Uterus (tissue), 3 donors: ENCODE measurements at regions not wholly inside any gene's neighbourhood (a gene's known extent, or its start where the extent isn't known, plus 50 kb on each side); places are given as distances from the start of the nearest gene placed in this dataset.

Experiments
- DNase-seq, 2 donors: peaks; one replicate each; pipeline ENCODE4 v3.0.0-alpha.2; 2019 to 2020
- H3K27ac ChIP-seq, 2 donors: fragments of 200-600 bp; sonication (generic); 1 replicate in 1 of 2; 2 replicates in 1 of 2; pipeline ENCODE4 v1.5.1; 2016 to 2018
- H3K27me3 ChIP-seq, 2 donors: fragments of 200-600 bp; sonication (generic); one replicate each; pipeline ENCODE4 v1.5.1; 2018 to 2019; ENCODE audit warnings: control low read depth in 1 of 2
- H3K36me3 ChIP-seq, 2 donors: fragments of 200-600 bp; sonication (generic); one replicate each; pipeline ENCODE4 v1.5.1; 2019; ENCODE audit warnings: control low read depth in 1 of 2
- H3K4me1 ChIP-seq, 2 donors: fragments of 200-600 bp; sonication (generic); one replicate each; pipeline ENCODE4 v1.5.1; 2018 to 2019; ENCODE audit warnings: control low read depth in 1 of 2
- H3K4me3 ChIP-seq, 2 donors: fragments of 200-600 bp; sonication (generic); 1 replicate in 1 of 2; 2 replicates in 1 of 2; pipeline ENCODE4 v1.5.1; 2018 to 2019; ENCODE audit warnings: mild to moderate bottlenecking in 1 of 2
- H3K9me3 ChIP-seq, 2 donors: fragments of 200-600 bp; sonication (generic); one replicate each; pipeline ENCODE4 v1.5.1; 2019; ENCODE audit warnings: control low read depth in 1 of 2
- CTCF ChIP-seq, 4 experiments: fragments of 200-600 bp in 2 of 4; fragments of 450-650 bp in 2 of 4; sonication (generic) in 2 of 4; IDR thresholded peaks; one replicate each; pipeline ENCODE4 v1.5.1; 2016 to 2019; ENCODE audit warnings: antibody characterized with exemption in 4 of 4, mild to moderate bottlenecking in 2 of 4, moderate library complexity in 1 of 4
- POLR2A ChIP-seq, 2 donors: fragments of 450-650 bp; IDR thresholded peaks; one replicate each; pipeline ENCODE4 v1.6.1; 2016; ENCODE audit warnings: antibody characterized with exemption in 2 of 2, mild to moderate bottlenecking in 1 of 2, moderate library complexity in 1 of 2
- intact Hi-C: fragments of 100-400 bp; cut with DNase I; formaldehyde crosslinking; loops from one replicate; pipeline ENCODE4 v1.15.1; 2023; ENCODE audit warnings: low total_unique reads
- donor health status: DM: yes; HTN: yes; CAD: no.

DNA sequence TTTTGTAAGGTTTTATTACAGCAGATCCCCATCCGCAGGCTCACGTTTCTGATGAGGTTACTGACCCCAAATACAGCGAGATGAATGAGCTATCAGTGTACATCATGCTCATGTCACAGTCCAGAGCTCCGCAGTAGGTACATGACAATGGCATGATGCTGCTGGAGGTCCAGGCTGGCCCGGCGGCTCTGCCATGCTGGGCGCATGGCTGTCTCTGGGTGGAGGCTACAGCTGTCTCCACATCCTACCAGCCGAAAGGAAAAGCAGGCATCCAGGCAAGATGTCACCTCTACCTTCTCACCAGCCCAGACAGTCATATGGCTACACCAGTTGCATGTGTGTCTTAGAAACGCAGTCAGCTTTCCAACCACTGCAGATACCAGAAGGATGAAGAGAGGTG, 90.9 kb upstream of the RNF32 start:
- Histone ChIP-seq H3K27me3 (no peaks in the 10 kb centered on the region), H3K4me1 (no peaks in the 10 kb centered on the region), H3K36me3 (no peaks in the 10 kb centered on the region), H3K4me3 (no peak overlapping the region), H3K27ac (no peak overlapping the region), H3K9me3 (no peaks in the 10 kb centered on the region)
- TF ChIP-seq POLR2A (IDR thresholded peaks at IDR 0.05), result no peak
- TF ChIP-seq CTCF (IDR thresholded peaks at IDR 0.05), result no peak
- no peak for DNase-seq
- intact Hi-C loops, result no loop called here

DNA sequence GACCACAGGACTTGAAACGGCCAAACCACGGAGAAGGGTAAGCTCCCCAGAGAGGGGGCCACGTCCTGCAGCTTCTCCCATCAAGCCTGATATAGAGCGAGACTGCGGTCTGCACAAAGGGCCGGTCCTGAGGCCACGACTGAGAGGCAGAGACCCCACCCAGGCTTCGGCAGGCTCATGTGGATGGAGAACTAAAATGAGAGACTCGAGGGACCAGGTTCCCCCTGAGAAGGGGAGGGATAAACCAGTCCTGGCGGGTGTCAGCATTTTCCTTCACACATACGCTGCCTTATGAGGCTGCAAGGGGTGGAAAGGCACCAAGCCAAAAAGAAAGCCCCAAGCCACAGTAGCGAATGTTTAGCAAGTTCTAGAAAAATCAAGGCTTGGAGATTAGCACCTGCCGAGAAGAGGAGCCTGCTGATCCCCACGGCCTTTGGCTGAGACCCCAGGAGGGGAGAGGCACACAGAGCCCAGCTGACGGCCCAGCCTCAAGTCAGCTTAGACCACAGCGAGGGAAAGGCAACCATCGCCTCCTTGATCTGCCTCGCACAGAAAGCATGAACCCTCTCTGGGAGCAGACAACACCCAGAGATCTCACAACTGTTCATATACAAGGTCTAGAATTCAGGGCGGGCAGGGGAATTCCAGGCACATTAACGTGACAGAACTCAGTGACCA, 92.6 kb upstream of the RNF32 start:
- H3K36me3 ChIP-seq, result no peaks in the 10 kb centered on the region
- H3K27me3 ChIP-seq, result no peaks in the 10 kb centered on the region
- H3K9me3 ChIP-seq, result no peaks in the 10 kb centered on the region
- no peak overlapping the region for H3K4me3 ChIP-seq
- TF ChIP-seq CTCF (IDR thresholded peaks at IDR 0.05), result no peak
- TF ChIP-seq POLR2A (IDR thresholded peaks at IDR 0.05), result no peak
- intact Hi-C loops, result no loop called here
- H3K27ac ChIP-seq, result no peak overlapping the region
- no peaks in the 10 kb centered on the region for H3K4me1 ChIP-seq
- DNase-seq, result no peak

GRCh38 chr7:156545979-156546378, 94.6 kb upstream of the RNF32 start:
- no peak for DNase-seq
- H3K36me3 ChIP-seq, result no peaks in the 10 kb centered on the region
- intact Hi-C loops, result no loop called here
- TF ChIP-seq POLR2A (IDR thresholded peaks at IDR 0.05), result no peak
- no peak for TF ChIP-seq CTCF (IDR thresholded peaks at IDR 0.05)
- H3K27ac ChIP-seq, result no peak overlapping the region
- no peaks in the 10 kb centered on the region for H3K27me3 ChIP-seq
- H3K9me3 ChIP-seq, result no peaks in the 10 kb centered on the region
- H3K4me3 ChIP-seq, result no peak overlapping the region
- no peaks in the 10 kb centered on the region for H3K4me1 ChIP-seq

DNA sequence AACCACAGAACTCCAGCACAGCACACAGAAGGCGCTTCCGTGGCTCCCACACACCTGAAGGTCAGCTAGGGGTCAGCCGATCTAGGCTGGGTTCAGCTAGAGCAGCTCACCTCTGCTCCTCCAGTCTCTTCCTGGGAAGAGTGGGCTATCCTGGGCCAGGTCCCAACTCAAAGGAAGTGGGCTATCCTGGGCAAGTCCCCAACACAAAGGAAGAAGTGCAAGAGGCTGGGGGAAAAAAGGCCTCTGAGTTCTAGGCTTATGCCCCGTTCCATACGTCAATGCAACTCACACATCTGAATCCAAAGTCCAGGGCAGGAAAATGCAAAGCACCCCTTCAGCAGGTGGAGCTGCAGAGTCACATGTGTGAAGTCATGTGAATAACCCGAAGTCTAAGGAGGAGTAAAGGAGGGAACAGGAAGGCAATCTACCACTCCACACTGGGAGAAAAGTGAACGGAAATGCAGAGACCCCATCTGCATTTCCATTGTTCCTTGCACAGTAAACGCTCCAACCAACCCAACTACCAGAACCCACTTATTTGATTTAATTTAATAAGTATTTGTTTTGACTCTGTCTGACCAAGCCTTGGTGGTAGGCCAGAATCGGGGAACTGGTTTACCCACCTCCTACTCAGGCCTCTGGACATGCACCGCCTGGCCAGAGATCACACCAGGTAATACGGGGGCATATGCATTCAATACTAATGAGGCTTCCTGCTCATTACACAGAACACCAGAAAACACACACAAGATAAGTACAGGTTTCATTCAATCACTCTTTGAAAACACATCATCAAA, 95.5 kb upstream of the RNF32 start:
- DNase-seq, result no peak
- H3K27me3 ChIP-seq, result no peaks in the 10 kb centered on the region
- intact Hi-C loops, result no loop called here
- no peaks in the 10 kb centered on the region for H3K36me3 ChIP-seq
- H3K27ac ChIP-seq, result no peak overlapping the region
- no peaks in the 10 kb centered on the region for H3K9me3 ChIP-seq
- TF ChIP-seq POLR2A (IDR thresholded peaks at IDR 0.05) (no peak), CTCF (IDR thresholded peaks at IDR 0.05) (no peak)
- no peaks in the 10 kb centered on the region for H3K4me1 ChIP-seq
- H3K4me3 ChIP-seq, result no peak overlapping the region
